SK-N-SH treated with all-trans-retinoic acid at 6 μM for 48 hours (cell line): ENCODE measurements at regions not wholly inside any gene's neighbourhood (a gene's known extent, or its start where the extent isn't known, plus 50 kb on each side); places are given as distances from the start of the nearest gene placed in this dataset.

ENCODE experiments used
- ATAC-seq: fragments of 200-7000 bp; cut with Tn5 transposase; 3 replicates; pipeline ENCODE4 v1.9.1; 2020; ENCODE audit warnings: mild to moderate bottlenecking, moderate library complexity
- ARNTL ChIP-seq: fragments of 450-650 bp; formaldehyde crosslinking; IDR thresholded peaks from 2 replicates; pipeline ENCODE4 v1.5.0; 2020; ENCODE audit warnings: low read depth, mild to moderate bottlenecking, moderate library complexity, borderline replicate concordance
- BACH2 ChIP-seq: fragments of 250-450 bp; sonication (Bioruptor Pico); IDR thresholded peaks from 2 replicates; pipeline ENCODE4 v1.9.0; 2021; ENCODE audit warnings: mild to moderate bottlenecking, borderline replicate concordance
- CREB5 ChIP-seq: fragments of 250-450 bp; sonication (Bioruptor Pico); IDR thresholded peaks from 2 replicates; pipeline ENCODE4 v1.5.1; 2020; ENCODE audit warnings: low read depth, mild to moderate bottlenecking, moderate library complexity
- CSDC2 ChIP-seq: fragments of 250-450 bp; sonication (Bioruptor Pico); IDR thresholded peaks from 2 replicates; pipeline ENCODE4 v1.5.0; 2020; ENCODE audit warnings: mild to moderate bottlenecking, moderate library complexity
- CSRNP3 ChIP-seq: fragments of 250-450 bp; sonication (Bioruptor Pico); IDR thresholded peaks from 2 replicates; pipeline ENCODE4 v1.5.1; 2021; ENCODE audit warnings: mild to moderate bottlenecking, moderate library complexity
- ESRRG ChIP-seq: fragments of 250-450 bp; sonication (Bioruptor Pico); IDR thresholded peaks from 2 replicates; pipeline ENCODE4 v1.6.1; 2021; ENCODE audit warnings: mild to moderate bottlenecking
- ISL1 ChIP-seq: fragments of 250-450 bp; sonication (Bioruptor Pico); IDR thresholded peaks from 2 replicates; pipeline ENCODE4 v2.1.2; 2022; ENCODE audit warnings: mild to moderate bottlenecking, moderate library complexity
- OSR1 ChIP-seq: fragments of 250-450 bp; sonication (Bioruptor Pico); IDR thresholded peaks from 2 replicates; pipeline ENCODE4 v1.8.0; 2022; ENCODE audit warnings: moderate library complexity, mild to moderate bottlenecking, inconsistent platforms
- PATZ1 ChIP-seq: fragments of 250-450 bp; sonication (Bioruptor Pico); IDR thresholded peaks from 2 replicates; pipeline ENCODE4 v1.8.0; 2020; ENCODE audit warnings: mild to moderate bottlenecking, moderate library complexity, borderline replicate concordance
- POU6F1 ChIP-seq: fragments of 250-450 bp; sonication (Bioruptor Pico); IDR thresholded peaks from 2 replicates; pipeline ENCODE4 v1.8.0; 2021; ENCODE audit warnings: low read depth, mild to moderate bottlenecking, moderate library complexity, borderline replicate concordance
- PPARA ChIP-seq: fragments of 250-450 bp; sonication (Bioruptor Pico); IDR thresholded peaks from 2 replicates; pipeline ENCODE4 v1.5.0; 2020; ENCODE audit warnings: mild to moderate bottlenecking, borderline replicate concordance
- RARB ChIP-seq: fragments of 250-450 bp; sonication (Bioruptor Pico); IDR thresholded peaks from 2 replicates; pipeline ENCODE4 v1.8.0; 2021; ENCODE audit warnings: mild to moderate bottlenecking, moderate library complexity
- SNAI2 ChIP-seq: fragments of 250-450 bp; sonication (Bioruptor Pico); IDR thresholded peaks from 2 replicates; pipeline ENCODE4 v1.5.0; 2020; ENCODE audit warnings: mild to moderate bottlenecking, moderate library complexity
- TCF4 ChIP-seq: fragments of 250-450 bp; sonication (Bioruptor Pico); IDR thresholded peaks from 2 replicates; pipeline ENCODE4 v1.8.0; 2021; ENCODE audit warnings: mild to moderate bottlenecking, moderate library complexity, borderline replicate concordance
- TOX ChIP-seq: fragments of 250-450 bp; sonication (Bioruptor Pico); IDR thresholded peaks from 2 replicates; pipeline ENCODE4 v1.8.0; 2021; ENCODE audit warnings: mild to moderate bottlenecking, moderate library complexity, borderline replicate concordance
- TSHZ2 ChIP-seq: fragments of 250-450 bp; sonication (Bioruptor Pico); IDR thresholded peaks from 2 replicates; pipeline ENCODE4 v1.5.0; 2020; ENCODE audit warnings: mild to moderate bottlenecking, moderate library complexity
- ZC3H10 ChIP-seq: fragments of 250-450 bp; sonication (Bioruptor Pico); IDR thresholded peaks from 2 replicates; pipeline ENCODE4 v1.5.1; 2021; ENCODE audit warnings: mild to moderate bottlenecking, moderate library complexity
- ZFP3 ChIP-seq: fragments of 250-450 bp; sonication (Bioruptor Pico); IDR thresholded peaks from 2 replicates; pipeline ENCODE4 v1.5.0; 2020; ENCODE audit warnings: mild to moderate bottlenecking, moderate library complexity
- ZFP30 ChIP-seq: fragments of 450-650 bp; formaldehyde crosslinking; IDR thresholded peaks from 2 replicates; pipeline ENCODE4 v1.5.0; 2022; ENCODE audit warnings: mild to moderate bottlenecking, moderate library complexity
- ZNF70 ChIP-seq: fragments of 450-650 bp; formaldehyde crosslinking; IDR thresholded peaks from 2 replicates; pipeline ENCODE4 v1.5.0; 2020; ENCODE audit warnings: mild to moderate bottlenecking, moderate library complexity
- ZNF8 ChIP-seq: fragments of 450-650 bp; formaldehyde crosslinking; IDR thresholded peaks from 2 replicates; pipeline ENCODE4 v1.5.0; 2020; ENCODE audit warnings: mild to moderate bottlenecking, moderate library complexity

GRCh38 chr1:99119188-99119587, 114.5 kb upstream of the PLPPR5 start:
- ATAC-seq = no peak

GRCh38 chr1:99122039-99122438, 117.4 kb upstream of the PLPPR5 start:
- no peak for ATAC-seq
- TF ChIP-seq TOX (CRISPR knock-in tag) (no peak), ZFP3 (CRISPR knock-in tag) (no peak), RARB (CRISPR knock-in tag) (no peak)
- TF ChIP-seq, all 23 proteins: peak for 0

More at GRCh38 chr1:99119188-99119587, 114.5 kb upstream of the PLPPR5 start:
- TF ChIP-seq TSHZ2 (CRISPR knock-in tag) (no peak), POU6F1 (CRISPR knock-in tag) (no peak), PPARA (CRISPR knock-in tag) (no peak), ESRRG (CRISPR knock-in tag) (no peak), ARNTL (CRISPR knock-in tag) (no peak), ZFP3 (CRISPR knock-in tag) (no peak), BACH2 (no peak), ZNF70 (CRISPR knock-in tag) (no peak), ZC3H10 (CRISPR knock-in tag) (no peak), ISL1 (no peak), CREB5 (CRISPR knock-in tag) (no peak)

GRCh38 chr1:99123936-99124335, 119.3 kb upstream of the PLPPR5 start:
- TF ChIP-seq POU6F1 (CRISPR knock-in tag) (no peak), TCF4 (CRISPR knock-in tag) (no peak), CREB5 (CRISPR knock-in tag) (no peak), SNAI2 (CRISPR knock-in tag) (no peak), RARB (CRISPR knock-in tag) (no peak), ARNTL (CRISPR knock-in tag) (no peak), ISL1 (no peak), PATZ1 (no peak), TSHZ2 (CRISPR knock-in tag) (no peak), CSRNP3 (CRISPR knock-in tag) (no peak), ZNF8 (CRISPR knock-in tag) (no peak), TOX (CRISPR knock-in tag) (no peak), OSR1 (no peak), ZFP30 (CRISPR knock-in tag) (no peak), ZNF70 (CRISPR knock-in tag) (no peak), ZFP3 (CRISPR knock-in tag) (no peak), CSDC2 (CRISPR knock-in tag) (no peak)
- no peak for ATAC-seq
